ENCODE measurements at regions not wholly inside any gene's neighbourhood (a gene's known extent, or its start where the extent isn't known, plus 50 kb on each side); places are given as distances from the start of the nearest gene placed in this dataset.

GRCh38 chr15:37298271-37298670, 197.9 kb upstream of the MEIS2 start:
- TF ChIP-seq CTCF (IDR thresholded peaks at IDR 0.05; ENCODE audit: borderline replicate concordance, extremely low read depth, low read length, poor library complexity, severe bottlenecking): no peak
- TF ChIP-seq EZH2 (IDR thresholded peaks at IDR 0.05; ENCODE audit: borderline replicate concordance, low read depth, low read length, severe bottlenecking): no peak
